DOHH2 (cell line): ENCODE measurements at regions not wholly inside any gene's neighbourhood (a gene's known extent, or its start where the extent isn't known, plus 50 kb on each side); places are given as distances from the start of the nearest gene placed in this dataset.

Experiments
- CTCF ChIP-seq: fragments of 200-600 bp; sonication (generic); IDR thresholded peaks from one replicate; pipeline ENCODE4 v1.5.1; 2014; ENCODE audit warnings: antibody characterized with exemption, mild to moderate bottlenecking, low read depth, low read length; ENCODE audit not compliant: poor library complexity, severe bottlenecking
- EZH2phosphoT487 ChIP-seq: fragments of 200-600 bp; sonication (generic); IDR thresholded peaks from 2 replicates; pipeline ENCODE4 v1.6.1; 2017; ENCODE audit warnings: borderline replicate concordance, mild to moderate bottlenecking, antibody characterized with exemption, low read length, moderate library complexity, mixed read lengths

GRCh38 chr22:27672721-27673418 lies 128.7 kb downstream of the MN1 start:
- TF ChIP-seq CTCF, result no peak
- no peak for TF ChIP-seq EZH2phosphoT487
